Heart left ventricle (tissue), 16 donors: ENCODE measurements at regions not wholly inside any gene's neighbourhood (a gene's known extent, or its start where the extent isn't known, plus 50 kb on each side); places are given as distances from the start of the nearest gene placed in this dataset.
"Not testable (repeated sequence)": the region's sequence is repeated elsewhere in the genome, so short reads cannot be mapped to it uniquely, and the experiment has no call there.

ENCODE experiments used
- ATAC-seq, 4 donors: fragments of 200-7000 bp; cut with Tn5 transposase; one replicate each; pipeline ENCODE4 v1.9.1; 2020 to 2022; ENCODE audit warnings: moderate library complexity in 4 of 4, mild to moderate bottlenecking in 3 of 4, moderate number of reproducible peaks in 1 of 4
- DNase-seq, 5 donors: peaks; one replicate each; pipeline ENCODE4 v3.0.0-alpha.2; 2020
- H3K27ac ChIP-seq, 12 donors: fragments of 200-600 bp; sonication (generic) in 4 of 12; one replicate each; pipeline versions ENCODE4 v1.5.0 to v1.8.0; 2016 to 2022; ENCODE audit warnings: mild to moderate bottlenecking in 2 of 12
- H3K27me3 ChIP-seq, 9 donors: fragments of 200-600 bp; sonication (generic) in 2 of 9; one replicate each; pipeline versions ENCODE4 v1.5.1 to v1.8.0; 2016 to 2022; ENCODE audit warnings: mild to moderate bottlenecking in 3 of 9
- H3K36me3 ChIP-seq, 9 donors: fragments of 200-600 bp; sonication (generic) in 2 of 9; one replicate each; pipeline versions ENCODE4 v1.5.0 to v1.8.0; 2018 to 2022; ENCODE audit warnings: mild to moderate bottlenecking in 2 of 9
- H3K4me1 ChIP-seq, 12 donors: fragments of 200-600 bp; sonication (generic) in 4 of 12; one replicate each; pipeline versions ENCODE4 v1.5.0 to v1.8.0; 2016 to 2022; ENCODE audit warnings: mild to moderate bottlenecking in 3 of 12
- H3K4me3 ChIP-seq, 12 donors: fragments of 200-600 bp; sonication (generic) in 4 of 12; one replicate each; pipeline versions ENCODE4 v1.5.0 to v1.8.0; 2017 to 2022; ENCODE audit warnings: mild to moderate bottlenecking in 9 of 12, moderate library complexity in 4 of 12
- H3K9me3 ChIP-seq, 12 donors: fragments of 200-600 bp; sonication (generic) in 4 of 12; one replicate each; pipeline versions ENCODE4 v1.5.0 to v1.8.0; 2016 to 2022; ENCODE audit warnings: mild to moderate bottlenecking in 1 of 12
- CTCF ChIP-seq, 12 donors: fragments of 200-600 bp; sonication (generic) in 4 of 12; IDR thresholded peaks; one replicate each; pipeline versions ENCODE4 v1.5.0 to v1.8.0; 2018 to 2022; ENCODE audit warnings: antibody characterized with exemption in 12 of 12, mild to moderate bottlenecking in 5 of 12
- POLR2A ChIP-seq, 2 donors: fragments of 450-650 bp; IDR thresholded peaks; one replicate each; pipeline ENCODE4 v1.6.1; 2017; ENCODE audit warnings: antibody characterized with exemption in 2 of 2, mild to moderate bottlenecking in 2 of 2, moderate library complexity in 2 of 2
- WGBS, 4 donors: extraction: QIAGEN DNeasy Blood & Tissue Kit in 2 of 4; methylation state at CpG; one replicate each; pipeline versions ENCODE4 v1.1.5 to v1.1.7; 2013 to 2018; 5-methylcytosine and 5-hydroxymethylcytosine counted together
- intact Hi-C, 10 donors: fragments of 100-400 bp; cut with DNase I; formaldehyde crosslinking; loops; one replicate each; pipeline versions ENCODE4 v1.11.1 to v1.14.2; 2022
- donor health status: ischemic (EF 13 %, LVEDD 7.1; RV severe dilation, severe dysfunction).
- donor health status: healthy with polysubstance abuse.
- donor health status: DM: no; HTN: yes; CAD: no.
- donor health status: DM: no; HTN: no; CAD: no.
- donor health status: ischemic (EF 25% LVEDD 6.9; RV normal size, moderate dysfunction).
- donor health status: ischemic (EF 25% LVEDD 5.7; RV mildly dilated, moderate dysfunction).
- donor health status: healthy.
- donor health status: DM: yes; HTN: yes; CAD: no.
- donor health status: ischemic (EF 35%, LVEDD 5.7; RV mildly dilated, moderate dysfunction).
- donor health status: nonischemic (EF 11% LVEDD 7.7; RV severe dilation, severe dysfunction).
- donor health status: DM: yes; HTN: yes; CAD: no.
- donor health status: PGD.
- donor health status: ischemic (EF 29% LVEDD 5.4; RV normal size, mild dysfunction).
- donor health status: nonischemic (EF 23%, LVEDD 6.1; RV moderate dilation, normal function).

- H3K27ac ChIP-seq: no peak overlapping the region
- no peak for DNase-seq
- H3K4me3 ChIP-seq: no peak overlapping the region
- TF ChIP-seq CTCF (IDR thresholded peaks at IDR 0.05) (no peak), POLR2A (IDR thresholded peaks at IDR 0.05) (no peak)
- 28 to 45% (median 41%) methylated on average over 1 of the region's 1 CpG for WGBS, 4 donors
- intact Hi-C loops: no loop called here
- H3K36me3 ChIP-seq: no peaks in the 10 kb centered on the region
- no peaks in the 10 kb centered on the region for H3K27me3 ChIP-seq
- H3K9me3 ChIP-seq: peaks cover 0 to 12% (median 0%) of the 10 kb centered on the region in 12 donors
- H3K4me1 ChIP-seq: no peaks in the 10 kb centered on the region
- ATAC-seq: no peak
These were observed 1464.8 kb upstream of the PRMT6 start for GRCh38 chr1:105591681-105592080.

DNA sequence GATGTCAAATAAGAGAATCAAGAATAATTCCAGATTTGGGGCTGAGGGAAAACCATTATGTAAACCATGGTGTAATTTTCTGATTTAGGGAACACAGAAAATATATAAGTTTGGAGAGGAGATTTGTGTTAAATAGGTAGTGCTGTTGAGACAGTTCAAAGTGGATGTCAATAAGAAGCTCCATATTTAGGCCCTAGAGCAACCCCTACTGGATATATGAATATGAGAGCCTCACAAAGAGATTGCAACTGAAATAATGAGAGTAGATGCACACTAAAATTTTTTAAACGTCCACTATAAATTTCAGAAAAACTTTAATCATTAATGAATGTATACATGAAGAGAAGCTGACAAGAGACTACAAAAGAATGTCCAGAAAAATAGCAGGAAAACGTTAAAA lies 1447.8 kb upstream of the PRMT6 start:
- no peak for DNase-seq
- H3K4me1 ChIP-seq: no peaks in the 10 kb centered on the region
- 33 to 38% (median 34%) methylated on average over 2 of the region's 2 CpGs for WGBS, 4 donors
- no peak overlapping the region for H3K4me3 ChIP-seq
- no peaks in the 10 kb centered on the region for H3K27me3 ChIP-seq
- intact Hi-C loops: no loop called here
- H3K27ac ChIP-seq: no peak overlapping the region
- no peak for ATAC-seq
- H3K9me3 ChIP-seq: no peaks in the 10 kb centered on the region
- TF ChIP-seq POLR2A (IDR thresholded peaks at IDR 0.05): no peak
- TF ChIP-seq CTCF (IDR thresholded peaks at IDR 0.05): peak in 1 of 12 donors; percentile 9
- no peaks in the 10 kb centered on the region for H3K36me3 ChIP-seq

DNA sequence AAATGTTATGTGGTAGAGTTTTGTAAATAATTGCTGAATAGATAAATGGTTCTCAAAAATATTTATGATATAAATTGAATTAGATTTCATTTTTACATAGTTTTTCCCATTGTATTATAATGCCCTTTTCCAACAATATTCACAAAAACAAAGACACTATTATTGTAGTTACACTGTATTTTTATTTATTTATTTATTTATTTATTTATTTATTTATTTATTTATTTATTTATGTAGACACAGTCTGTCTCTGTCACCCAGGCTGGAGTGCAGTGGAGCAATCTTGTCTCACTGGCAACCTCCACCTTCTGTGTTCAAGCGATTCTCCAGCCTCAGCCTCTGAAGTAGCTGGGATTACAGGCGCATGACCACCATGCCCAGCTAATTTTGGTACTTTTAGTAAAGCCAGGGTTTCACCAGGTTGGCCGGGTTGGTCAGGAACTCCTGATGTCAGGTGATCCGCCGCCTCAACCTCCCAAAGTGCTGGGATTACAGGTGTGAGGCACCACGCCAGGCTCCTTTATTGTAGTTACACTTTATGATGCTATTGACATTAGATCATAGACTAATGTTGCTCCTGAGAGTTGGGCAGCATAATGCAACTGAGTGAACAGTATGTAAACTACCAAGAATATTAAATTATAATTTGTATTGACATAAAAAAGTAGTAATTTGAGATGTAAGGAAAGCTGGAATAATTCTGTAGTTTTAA lies 1430.0 kb upstream of the PRMT6 start:
- no peak overlapping the region for H3K4me3 ChIP-seq
- no peak overlapping the region for H3K27ac ChIP-seq
- TF ChIP-seq CTCF (IDR thresholded peaks at IDR 0.05) (no peak), POLR2A (IDR thresholded peaks at IDR 0.05) (no peak)
- H3K36me3 ChIP-seq: no peaks in the 10 kb centered on the region
- 68 to 82% (median 70%) methylated on average over 6 of the region's 6 CpGs for WGBS, 4 donors
- ATAC-seq: no peak
- DNase-seq: no peak
- peaks cover 0 to 27% (median 3%) of the 10 kb centered on the region in 12 donors for H3K9me3 ChIP-seq
- no peaks in the 10 kb centered on the region for H3K4me1 ChIP-seq
- no peaks in the 10 kb centered on the region for H3K27me3 ChIP-seq
- intact Hi-C loops: no loop called here

GRCh38 chr1:105631153-105631744 lies 1425.2 kb upstream of the PRMT6 start:
- intact Hi-C loops, H3K27ac ChIP-seq, H3K4me1 ChIP-seq, ATAC-seq, H3K27me3 ChIP-seq, H3K36me3 ChIP-seq, H3K4me3 ChIP-seq: not testable (repeated sequence)
- peaks cover 0 to 14% (median 0%) of the 10 kb centered on the region in 12 donors for H3K9me3 ChIP-seq
- peak in 1 of 5 donors; percentile 51 for DNase-seq
- 93 to 95% (median 95%) methylated on average over 11 to 36 of the region's 36 CpGs for WGBS, 4 donors
